Pons (tissue), 1 donor: ENCODE measurements at regions not wholly inside any gene's neighbourhood (a gene's known extent, or its start where the extent isn't known, plus 50 kb on each side); places are given as distances from the start of the nearest gene placed in this dataset.

Experiments
- DNase-seq: peaks from one replicate; pipeline ENCODE4 v3.0.0-alpha.2; 2016; ENCODE audit warnings: low spot score

GRCh38 chr5:51449026-51449425 lies 65.8 kb downstream of the ISL1 start:
- DNase-seq: no peak

- no peak for DNase-seq
Measured at GRCh38 chr5:51452562-51452961, 69.3 kb downstream of the ISL1 start.

GRCh38 chr5:51465165-51465564 lies 81.9 kb downstream of the ISL1 start:
- no peak for DNase-seq

GRCh38 chr5:51466214-51466613 lies 83.0 kb downstream of the ISL1 start:
- DNase-seq: no peak

GRCh38 chr5:51468196-51468595 lies 84.9 kb downstream of the ISL1 start:
- no peak for DNase-seq

GRCh38 chr5:51471630-51472029 lies 88.4 kb downstream of the ISL1 start:
- no peak for DNase-seq

GRCh38 chr5:51472472-51472871 lies 89.2 kb downstream of the ISL1 start:
- no peak for DNase-seq

GRCh38 chr5:51475628-51476027 lies 92.4 kb downstream of the ISL1 start:
- no peak for DNase-seq

GRCh38 chr5:51476431-51476830 lies 93.2 kb downstream of the ISL1 start:
- DNase-seq: no peak

GRCh38 chr5:51479840-51480239 lies 96.6 kb downstream of the ISL1 start:
- DNase-seq: no peak

GRCh38 chr5:51484326-51484725 lies 101.1 kb downstream of the ISL1 start:
- no peak for DNase-seq

- DNase-seq: no peak
Measured at GRCh38 chr5:51486158-51486557, 102.9 kb downstream of the ISL1 start.

GRCh38 chr5:51487952-51488351 lies 104.7 kb downstream of the ISL1 start:
- no peak for DNase-seq

- no peak for DNase-seq
Measured at GRCh38 chr5:51488803-51489642, 105.8 kb downstream of the ISL1 start.

GRCh38 chr5:51494821-51495220 lies 111.6 kb downstream of the ISL1 start:
- no peak for DNase-seq

GRCh38 chr5:51495672-51496071 lies 112.4 kb downstream of the ISL1 start:
- DNase-seq: no peak

GRCh38 chr5:51517838-51518237 lies 134.6 kb downstream of the ISL1 start:
- DNase-seq: no peak

GRCh38 chr5:51518607-51519006 lies 135.4 kb downstream of the ISL1 start:
- no peak for DNase-seq

GRCh38 chr5:51521583-51521982 lies 138.3 kb downstream of the ISL1 start:
- no peak for DNase-seq

GRCh38 chr5:51539232-51539631 lies 156.0 kb downstream of the ISL1 start:
- no peak for DNase-seq

GRCh38 chr5:51544031-51544785 lies 161.0 kb downstream of the ISL1 start:
- no peak for DNase-seq

- DNase-seq: no peak
Measured at GRCh38 chr5:51556833-51557232, 173.6 kb downstream of the ISL1 start.

GRCh38 chr5:51558682-51559081 lies 175.4 kb downstream of the ISL1 start:
- DNase-seq: no peak
